ENCODE measurements at regions not wholly inside any gene's neighbourhood (a gene's known extent, or its start where the extent isn't known, plus 50 kb on each side); places are given as distances from the start of the nearest gene placed in this dataset.

GRCh38 chr4:32826169-32826568 is 2106.0 kb downstream of the PCDH7 start:
- no peak for DNase-seq (ENCODE audit: extremely low read depth, low read depth)
- TF ChIP-seq CTCF (IDR thresholded peaks at IDR 0.05; ENCODE audit: low read depth, low read length), result no peak

GRCh38 chr4:32830160-32830559 is 2110.0 kb downstream of the PCDH7 start:
- no peak for DNase-seq (ENCODE audit: extremely low read depth, low read depth)
- TF ChIP-seq CTCF (IDR thresholded peaks at IDR 0.05; ENCODE audit: low read depth, low read length), result no peak

- DNase-seq (ENCODE audit: extremely low read depth, low read depth), result no peak
- TF ChIP-seq CTCF (IDR thresholded peaks at IDR 0.05; ENCODE audit: low read depth, low read length), result no peak
Observed at GRCh38 chr4:32831104-32831503, 2110.9 kb downstream of the PCDH7 start.

- DNase-seq (ENCODE audit: extremely low read depth, low read depth), result no peak
- TF ChIP-seq CTCF (IDR thresholded peaks at IDR 0.05; ENCODE audit: low read depth, low read length), result no peak
Observed at GRCh38 chr4:32840461-32841189, 2120.5 kb downstream of the PCDH7 start.

GRCh38 chr4:32841217-32841616 is 2121.0 kb downstream of the PCDH7 start:
- TF ChIP-seq CTCF (IDR thresholded peaks at IDR 0.05; ENCODE audit: low read depth, low read length), result no peak
- DNase-seq (ENCODE audit: extremely low read depth, low read depth), result no peak

GRCh38 chr4:32847461-32847860 is 2127.3 kb downstream of the PCDH7 start:
- TF ChIP-seq CTCF (IDR thresholded peaks at IDR 0.05; ENCODE audit: low read depth, low read length), result no peak
- no peak for DNase-seq (ENCODE audit: extremely low read depth, low read depth)

GRCh38 chr4:32855622-32856021 is 2135.5 kb downstream of the PCDH7 start:
- no peak for DNase-seq (ENCODE audit: extremely low read depth, low read depth)
- no peak for TF ChIP-seq CTCF (IDR thresholded peaks at IDR 0.05; ENCODE audit: low read depth, low read length)
